Tibial artery (tissue), 4 donors: ENCODE measurements at regions not wholly inside any gene's neighbourhood (a gene's known extent, or its start where the extent isn't known, plus 50 kb on each side); places are given as distances from the start of the nearest gene placed in this dataset.

ENCODE experiments used
- DNase-seq, 2 donors: peaks; one replicate each; pipeline ENCODE4 v3.0.0-alpha.2; 2019
- H3K27ac ChIP-seq, 2 donors: fragments of 200-600 bp; sonication (generic) in 1 of 2; 1 replicate in 1 of 2; 2 replicates in 1 of 2; pipeline ENCODE4 v1.5.1; 2018 to 2019; ENCODE audit warnings: mild to moderate bottlenecking in 1 of 2
- H3K27me3 ChIP-seq, 2 donors: fragments of 200-600 bp; sonication (generic) in 1 of 2; one replicate each; pipeline versions ENCODE4 v1.5.1 to v1.6.0; 2016 to 2019
- H3K36me3 ChIP-seq, 3 donors: fragments of 200-600 bp; sonication (generic) in 2 of 3; one replicate each; pipeline ENCODE4 v1.5.1; 2016 to 2019; ENCODE audit warnings: mild to moderate bottlenecking in 2 of 3
- H3K4me1 ChIP-seq, 4 donors: fragments of 200-600 bp; sonication (generic) in 2 of 4; 1 replicate in 3 of 4; 2 replicates in 1 of 4; pipeline ENCODE4 v1.5.1; 2016 to 2019
- H3K4me3 ChIP-seq, 2 donors: fragments of 200-600 bp; sonication (generic) in 1 of 2; 1 replicate in 1 of 2; 2 replicates in 1 of 2; pipeline ENCODE4 v1.5.1; 2018 to 2019; ENCODE audit warnings: mild to moderate bottlenecking in 2 of 2
- H3K9me3 ChIP-seq, 3 donors: fragments of 200-600 bp; sonication (generic) in 1 of 3; one replicate each; pipeline ENCODE4 v1.5.1; 2016 to 2019
- CTCF ChIP-seq, 2 experiments: fragments of 200-600 bp in 1 of 2; fragments of 450-650 bp in 1 of 2; IDR thresholded peaks; one replicate each; pipeline ENCODE4 v1.5.1; 2017 to 2019; ENCODE audit warnings: antibody characterized with exemption in 2 of 2, mild to moderate bottlenecking in 1 of 2, moderate library complexity in 1 of 2
- intact Hi-C: fragments of 100-400 bp; cut with DNase I; formaldehyde crosslinking; loops from one replicate; pipeline ENCODE4 v1.15.0; 2023; ENCODE audit warnings: low total_unique reads

- Histone ChIP-seq H3K36me3 (no peaks in the 10 kb centered on the region), H3K27me3 (no peaks in the 10 kb centered on the region), H3K27ac (no peak overlapping the region), H3K4me1 (no peaks in the 10 kb centered on the region), H3K9me3 (no peaks in the 10 kb centered on the region), H3K4me3 (no peak overlapping the region)
- DNase-seq = no peak
- TF ChIP-seq CTCF (IDR thresholded peaks at IDR 0.05) = no peak
- intact Hi-C loops = no loop called here
Observed at GRCh38 chr11:110929129-110929528, 216.9 kb upstream of the ARHGAP20 start.

GRCh38 chr11:110928391-110928790 is 216.2 kb upstream of the ARHGAP20 start:
- Histone ChIP-seq H3K4me3 (no peak overlapping the region), H3K9me3 (no peaks in the 10 kb centered on the region), H3K36me3 (no peaks in the 10 kb centered on the region), H3K4me1 (no peaks in the 10 kb centered on the region), H3K27me3 (no peaks in the 10 kb centered on the region), H3K27ac (no peak overlapping the region)
- intact Hi-C loops = no loop called here
- no peak for DNase-seq
- no peak for TF ChIP-seq CTCF (IDR thresholded peaks at IDR 0.05)

- no peak for DNase-seq
- no peaks in the 10 kb centered on the region for H3K9me3 ChIP-seq
- no peak for TF ChIP-seq CTCF (IDR thresholded peaks at IDR 0.05)
- intact Hi-C loops = no loop called here
- peak overlapping the region in 1 of 2 donors; percentile 27 for H3K27ac ChIP-seq
- no peak overlapping the region for H3K4me3 ChIP-seq
- no peaks in the 10 kb centered on the region for H3K27me3 ChIP-seq
- H3K36me3 ChIP-seq = no peaks in the 10 kb centered on the region
- peaks cover 0 to 14% (median 0%) of the 10 kb centered on the region in 4 donors for H3K4me1 ChIP-seq
Observed at GRCh38 chr11:110921742-110922521, 209.7 kb upstream of the ARHGAP20 start.

- intact Hi-C loops = no loop called here
- Histone ChIP-seq H3K4me3 (no peak overlapping the region), H3K9me3 (no peaks in the 10 kb centered on the region), H3K27me3 (no peaks in the 10 kb centered on the region), H3K27ac (no peak overlapping the region), H3K4me1 (peaks cover 0 to 14% (median 0%) of the 10 kb centered on the region in 4 donors), H3K36me3 (no peaks in the 10 kb centered on the region)
- TF ChIP-seq CTCF (IDR thresholded peaks at IDR 0.05) = no peak
- DNase-seq = no peak
Observed at GRCh38 chr11:110919241-110919922, 207.1 kb upstream of the ARHGAP20 start.

GRCh38 chr11:110918351-110918750 is 206.1 kb upstream of the ARHGAP20 start:
- no peak overlapping the region for H3K27ac ChIP-seq
- H3K4me1 ChIP-seq = peaks cover 0 to 14% (median 0%) of the 10 kb centered on the region in 4 donors
- intact Hi-C loops = no loop called here
- no peaks in the 10 kb centered on the region for H3K36me3 ChIP-seq
- no peak overlapping the region for H3K4me3 ChIP-seq
- H3K27me3 ChIP-seq = no peaks in the 10 kb centered on the region
- DNase-seq = no peak
- no peak for TF ChIP-seq CTCF (IDR thresholded peaks at IDR 0.05)
- H3K9me3 ChIP-seq = no peaks in the 10 kb centered on the region
